ENCODE measurements at regions not wholly inside any gene's neighbourhood (a gene's known extent, or its start where the extent isn't known, plus 50 kb on each side); places are given as distances from the start of the nearest gene placed in this dataset.

- no peak for DNase-seq (ENCODE audit: low read depth)
These were observed 1492.1 kb downstream of the MRPL39 start for GRCh38 chr21:24115141-24115540.

- DNase-seq (ENCODE audit: low read depth), result no peak
These were observed 1495.3 kb downstream of the MRPL39 start for GRCh38 chr21:24112020-24112419.

GRCh38 chr21:24110846-24111245 is 1496.4 kb downstream of the MRPL39 start:
- no peak for DNase-seq (ENCODE audit: low read depth)

- no peak for DNase-seq (ENCODE audit: low read depth)
These were observed 1510.1 kb downstream of the MRPL39 start for GRCh38 chr21:24097181-24097580.

- DNase-seq (ENCODE audit: low read depth), result no peak
These were observed 1510.6 kb downstream of the MRPL39 start for GRCh38 chr21:24096651-24097050.

GRCh38 chr21:24093032-24093431 is 1514.2 kb downstream of the MRPL39 start:
- DNase-seq (ENCODE audit: low read depth), result no peak

GRCh38 chr21:24076179-24076578 is 1531.1 kb downstream of the MRPL39 start:
- no peak for DNase-seq (ENCODE audit: low read depth)

- no peak for DNase-seq (ENCODE audit: low read depth)
These were observed 1551.6 kb downstream of the MRPL39 start for GRCh38 chr21:24055696-24056095.

GRCh38 chr21:24050231-24050630 is 1557.0 kb downstream of the MRPL39 start:
- DNase-seq (ENCODE audit: low read depth), result no peak

- no peak for DNase-seq (ENCODE audit: low read depth)
These were observed 1560.3 kb downstream of the MRPL39 start for GRCh38 chr21:24046829-24047443.

- DNase-seq (ENCODE audit: low read depth), result peak; percentile 31
These were observed 1561.5 kb downstream of the MRPL39 start for GRCh38 chr21:24045775-24046215.

GRCh38 chr21:24045373-24045772 is 1561.9 kb downstream of the MRPL39 start:
- DNase-seq (ENCODE audit: low read depth), result no peak

GRCh38 chr21:24042687-24043086 is 1564.6 kb downstream of the MRPL39 start:
- no peak for DNase-seq (ENCODE audit: low read depth)

GRCh38 chr21:24032709-24033232 is 1574.5 kb downstream of the MRPL39 start:
- no peak for DNase-seq (ENCODE audit: low read depth)

GRCh38 chr21:24027396-24027795 is 1579.9 kb downstream of the MRPL39 start:
- DNase-seq (ENCODE audit: low read depth), result no peak

- DNase-seq (ENCODE audit: low read depth), result no peak
These were observed 1582.2 kb downstream of the MRPL39 start for GRCh38 chr21:24025101-24025500.

GRCh38 chr21:24023936-24024335 is 1583.3 kb downstream of the MRPL39 start:
- DNase-seq (ENCODE audit: low read depth), result no peak

- no peak for DNase-seq (ENCODE audit: low read depth)
These were observed 1583.9 kb downstream of the MRPL39 start for GRCh38 chr21:24023402-24023801.

- no peak for DNase-seq (ENCODE audit: low read depth)
These were observed 1592.9 kb downstream of the MRPL39 start for GRCh38 chr21:24014381-24014780.

GRCh38 chr21:24011087-24011486 is 1596.2 kb downstream of the MRPL39 start:
- DNase-seq (ENCODE audit: low read depth), result no peak

GRCh38 chr21:24007592-24007991 is 1599.7 kb downstream of the MRPL39 start:
- no peak for DNase-seq (ENCODE audit: low read depth)

- no peak for DNase-seq (ENCODE audit: low read depth)
These were observed 1620.3 kb downstream of the MRPL39 start for GRCh38 chr21:23986987-23987386.

GRCh38 chr21:23986214-23986613 is 1621.1 kb downstream of the MRPL39 start:
- DNase-seq (ENCODE audit: low read depth), result no peak

- DNase-seq (ENCODE audit: low read depth), result no peak
These were observed 1624.7 kb downstream of the MRPL39 start for GRCh38 chr21:23982546-23982945.

Data from amniotic epithelial cell (primary cell).